KMS-11 (cell line): ENCODE measurements at regions not wholly inside any gene's neighbourhood (a gene's known extent, or its start where the extent isn't known, plus 50 kb on each side); places are given as distances from the start of the nearest gene placed in this dataset.

Experiments
- H2AFZ ChIP-seq: fragments of 200-600 bp; sonication (generic); 2 replicates; pipeline ENCODE4 v1.6.1; 2016; ENCODE audit warnings: antibody characterized with exemption, mixed run types, low read depth
- H3K27ac ChIP-seq: fragments of 200-600 bp; sonication (generic); 2 replicates; pipeline ENCODE4 v1.6.1; 2016; ENCODE audit warnings: mild to moderate bottlenecking, mixed run types
- H3K27me3 ChIP-seq: fragments of 200-600 bp; sonication (generic); 2 replicates; pipeline ENCODE4 v1.6.1; 2017; ENCODE audit warnings: mild to moderate bottlenecking, low read depth, mixed run types, moderate library complexity; ENCODE audit not compliant: insufficient read depth
- H3K36me3 ChIP-seq: fragments of 200-600 bp; sonication (generic); 2 replicates; pipeline ENCODE4 v1.6.1; 2017; ENCODE audit warnings: mild to moderate bottlenecking, mixed run types; ENCODE audit not compliant: insufficient read depth
- H3K4me1 ChIP-seq: fragments of 200-600 bp; sonication (generic); 2 replicates; pipeline ENCODE4 v1.6.1; 2016; ENCODE audit warnings: mild to moderate bottlenecking, low read depth, mixed run types; ENCODE audit not compliant: poor library complexity, severe bottlenecking
- H3K4me2 ChIP-seq: fragments of 200-600 bp; sonication (generic); 2 replicates; pipeline ENCODE4 v1.7.0; 2016; ENCODE audit warnings: mild to moderate bottlenecking, mixed run types
- H3K4me3 ChIP-seq: fragments of 200-600 bp; sonication (generic); IDR thresholded peaks from 2 replicates; pipeline ENCODE4 v1.6.1; 2017; ENCODE audit warnings: low read depth, low read length, mixed read lengths; ENCODE audit not compliant: insufficient read depth
- H3K79me2 ChIP-seq: fragments of 200-600 bp; sonication (generic); 2 replicates; pipeline ENCODE4 v1.6.1; 2016; ENCODE audit warnings: low read depth, mixed run types; ENCODE audit not compliant: insufficient read depth
- H3K9ac ChIP-seq: fragments of 200-600 bp; sonication (generic); 2 replicates; pipeline ENCODE4 v1.6.1; 2016; ENCODE audit warnings: mild to moderate bottlenecking, mixed run types
- H4K20me1 ChIP-seq: fragments of 200-600 bp; sonication (generic); 2 replicates; pipeline ENCODE4 v1.6.1; 2016; ENCODE audit warnings: mild to moderate bottlenecking, mixed run types; ENCODE audit not compliant: insufficient read depth
- CTCF ChIP-seq: fragments of 200-600 bp; sonication (generic); conservative IDR thresholded peaks from 2 replicates; pipeline ENCODE4 v1.6.1; 2017; ENCODE audit warnings: low read depth, mild to moderate bottlenecking, antibody characterized with exemption, low read length, moderate library complexity, mixed read lengths

DNA sequence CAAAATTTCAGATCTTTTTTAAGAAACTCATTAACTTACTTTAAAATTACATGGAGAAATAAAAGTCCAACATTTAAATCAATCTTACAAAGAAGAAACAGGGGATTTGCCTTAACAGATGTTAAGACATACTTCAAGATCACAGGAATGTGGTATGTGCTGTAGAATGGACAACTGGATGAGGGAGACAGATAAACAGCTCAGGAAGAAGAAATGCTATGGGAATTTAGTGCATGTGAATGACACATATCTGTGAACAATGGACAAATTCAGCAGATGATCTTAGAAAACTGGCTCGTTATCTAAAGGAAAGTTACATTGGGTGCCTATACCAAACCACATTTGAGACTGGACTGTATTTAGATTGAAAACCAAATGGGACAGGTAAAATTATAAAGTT is 246.8 kb upstream of the AGAP1 start:
- no peaks in the 10 kb centered on the region for H3K79me2 ChIP-seq
- H4K20me1 ChIP-seq = no peaks in the 10 kb centered on the region
- H3K4me1 ChIP-seq = peaks cover 29% of the 10 kb centered on the region
- H3K4me3 ChIP-seq = no peak overlapping the region
- TF ChIP-seq CTCF = no peak
- H3K36me3 ChIP-seq = no peaks in the 10 kb centered on the region
- H3K4me2 ChIP-seq = no peak overlapping the region
- no peak overlapping the region for H2AFZ ChIP-seq
- no peak overlapping the region for H3K9ac ChIP-seq
- no peaks in the 10 kb centered on the region for H3K27me3 ChIP-seq
- no peak overlapping the region for H3K27ac ChIP-seq

DNA sequence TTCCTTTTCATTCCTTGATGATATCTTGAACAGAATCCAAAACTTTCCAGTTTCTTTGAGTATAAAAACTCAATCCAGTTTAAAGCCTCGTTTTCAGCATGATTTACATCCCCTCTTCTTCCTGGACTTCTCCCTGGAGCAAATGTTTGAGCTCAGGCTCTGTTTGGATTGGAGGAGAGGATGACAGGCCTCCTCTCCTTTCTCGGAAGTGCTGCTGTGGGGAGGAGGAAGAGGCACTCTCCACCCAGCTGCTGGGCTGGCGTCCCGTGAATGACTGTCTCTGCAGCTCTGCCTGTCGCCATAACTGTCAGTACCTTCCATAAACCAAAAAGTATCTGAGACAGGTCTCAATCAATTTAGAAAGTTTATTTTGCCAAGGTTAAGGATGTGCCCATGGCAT is 238.2 kb upstream of the AGAP1 start:
- Histone ChIP-seq H3K4me2 (no peak overlapping the region), H3K4me1 (no peaks in the 10 kb centered on the region), H3K9ac (no peak overlapping the region), H3K36me3 (no peaks in the 10 kb centered on the region), H3K79me2 (no peaks in the 10 kb centered on the region), H3K27me3 (no peaks in the 10 kb centered on the region), H3K27ac (no peak overlapping the region), H4K20me1 (no peaks in the 10 kb centered on the region), H3K4me3 (no peak overlapping the region), H2AFZ (no peak overlapping the region)
- TF ChIP-seq CTCF = no peak

DNA sequence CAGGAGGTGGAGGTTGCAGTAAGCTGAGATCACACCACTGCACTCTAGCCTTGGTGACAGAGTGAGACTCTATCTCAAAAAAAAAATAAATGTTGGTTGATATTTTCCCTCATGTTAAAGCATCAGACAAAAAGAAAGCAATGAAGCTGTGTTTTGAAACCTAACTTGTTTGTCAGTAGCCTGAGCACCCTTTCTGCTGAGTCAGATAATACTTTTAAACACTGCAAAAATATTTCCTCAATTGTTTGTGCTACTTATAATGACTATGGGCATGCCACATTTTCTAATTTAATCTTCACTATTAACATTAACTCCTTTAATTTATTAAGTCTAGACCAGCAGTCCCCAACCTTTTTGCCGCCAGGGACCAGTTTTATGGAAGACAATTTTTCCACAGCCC is 236.3 kb upstream of the AGAP1 start:
- no peaks in the 10 kb centered on the region; the same call in 1 of the 2 replicates for H3K27me3 ChIP-seq
- no peaks in the 10 kb centered on the region for H3K4me1 ChIP-seq
- no peak overlapping the region for H2AFZ ChIP-seq
- no peak overlapping the region for H3K27ac ChIP-seq
- H4K20me1 ChIP-seq = no peaks in the 10 kb centered on the region
- no peak for TF ChIP-seq CTCF
- no peak overlapping the region for H3K9ac ChIP-seq
- no peak overlapping the region for H3K4me2 ChIP-seq
- H3K79me2 ChIP-seq = no peaks in the 10 kb centered on the region
- no peak overlapping the region for H3K4me3 ChIP-seq
- no peaks in the 10 kb centered on the region for H3K36me3 ChIP-seq

GRCh38 chr2:235262750-235263149 is 231.1 kb upstream of the AGAP1 start:
- Histone ChIP-seq H3K4me1 (no peaks in the 10 kb centered on the region), H3K4me3 (no peak overlapping the region), H3K27ac (no peak overlapping the region), H3K36me3 (no peaks in the 10 kb centered on the region), H3K79me2 (no peaks in the 10 kb centered on the region), H3K9ac (no peak overlapping the region), H3K27me3 (peaks cover 11% of the 10 kb centered on the region), H3K4me2 (no peak overlapping the region), H4K20me1 (no peaks in the 10 kb centered on the region), H2AFZ (no peak overlapping the region)
- TF ChIP-seq CTCF = no peak
